ENCODE measurements at regions not wholly inside any gene's neighbourhood (a gene's known extent, or its start where the extent isn't known, plus 50 kb on each side); places are given as distances from the start of the nearest gene placed in this dataset.

- H3K4me1 Mint-ChIP-seq: no peaks in the 10 kb centered on the region; the same call in 2 of the 3 replicates
Measured at GRCh38 chr10:124283949-124284250, 134.8 kb downstream of the OAT start.

More at GRCh38 chr10:124283949-124284250, 134.8 kb downstream of the OAT start:
- DNase-seq (ENCODE audit: low spot score) (no peak), ATAC-seq (no peak)
- no peaks in the 10 kb centered on the region for H3K9me2 ChIP-seq (ENCODE audit: insufficient read depth)
- no peaks in the 10 kb centered on the region for H4K20me1 ChIP-seq (replicated peaks; ENCODE audit: insufficient read depth)
- Mint-ChIP-seq H3K9me3 (0 out of 3 replicates have a peak, but pooled peaks cover under 1% of the 10 kb centered on the region), H3K27me3 (ENCODE audit: insufficient read depth, low read depth, poor library complexity) (peaks cover 8% of the 10 kb centered on the region), H3K27ac (no peak overlapping the region), H3K36me3 (ENCODE audit: low read depth) (no peaks in the 10 kb centered on the region), H3K4me3 (no peak overlapping the region)
- no peak overlapping the region for H3K4me2 ChIP-seq
- TF ChIP-seq REST (IDR thresholded peaks at IDR 0.05; ENCODE audit: unreplicated experiment): no peak
- TF ChIP-seq ZNF114 (CRISPR knock-in tag; IDR thresholded peaks at IDR 0.05): no peak
- no peak for TF ChIP-seq EZH2 (IDR thresholded peaks at IDR 0.05; ENCODE audit: low read depth, unreplicated experiment)
- TF ChIP-seq JUNB (IDR thresholded peaks at IDR 0.05; ENCODE audit: unreplicated experiment): no peak
- no peak for TF ChIP-seq ZNF462 (CRISPR knock-in tag; IDR thresholded peaks at IDR 0.05)
- TF ChIP-seq ZNF331 (CRISPR knock-in tag; IDR thresholded peaks at IDR 0.05; ENCODE audit: low read depth): no peak
- no peak for TF ChIP-seq CTCF (conservative IDR thresholded peaks at IDR 0.05; ENCODE audit: low read depth in 2 of 2)
- no peak for TF ChIP-seq ETS1 (IDR thresholded peaks at IDR 0.05)
- no peaks in the 10 kb centered on the region for H3K4me1 ChIP-seq (ENCODE audit: insufficient read depth)
- H2AFZ ChIP-seq: no peak overlapping the region
- H3K27ac ChIP-seq (ENCODE audit: low read depth): no peak overlapping the region
- H3K27me3 ChIP-seq (ENCODE audit: insufficient read depth): no peaks in the 10 kb centered on the region
- H3K36me3 ChIP-seq (ENCODE audit: insufficient read depth): no peaks in the 10 kb centered on the region
- H3K4me3 ChIP-seq: no peak overlapping the region
- no peaks in the 10 kb centered on the region for H3K79me2 ChIP-seq (replicated peaks; ENCODE audit: insufficient read depth)
- H3F3A ChIP-seq (replicated peaks; ENCODE audit: low read depth): no peaks in the 10 kb centered on the region
